ENCODE measurements at regions not wholly inside any gene's neighbourhood (a gene's known extent, or its start where the extent isn't known, plus 50 kb on each side); places are given as distances from the start of the nearest gene placed in this dataset.

DNA sequence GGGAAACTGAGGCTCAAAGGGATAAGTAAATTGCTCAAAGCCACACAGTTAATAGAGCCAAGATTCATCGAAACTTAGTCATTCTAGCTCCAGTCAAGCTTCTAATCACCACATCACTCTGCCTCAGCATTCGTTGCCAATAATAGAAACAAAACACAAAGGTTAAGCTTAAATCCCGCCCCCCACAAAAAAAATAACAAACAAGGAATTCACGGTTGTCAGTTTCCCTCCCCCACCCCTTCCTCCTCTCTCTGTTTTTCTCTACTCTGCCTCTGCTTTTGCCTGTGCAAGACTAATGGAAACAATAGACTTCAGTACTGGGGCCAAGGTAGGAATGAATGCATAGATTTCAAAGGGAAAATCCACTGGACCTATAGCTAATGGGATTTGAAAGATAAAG lies 70.7 kb upstream of the ZNF644 start:
- DNase-seq = no peak

- peak; percentile 22 for DNase-seq
Measured at GRCh38 chr1:91091812-91092211, 70.0 kb upstream of the ZNF644 start.

GRCh38 chr1:91080650-91081049 lies 58.8 kb upstream of the ZNF644 start:
- DNase-seq = no peak

GRCh38 chr1:91078859-91079258 lies 57.0 kb upstream of the ZNF644 start:
- no peak for DNase-seq

- no peak for DNase-seq
Measured at GRCh38 chr1:91076834-91077233, 55.0 kb upstream of the ZNF644 start.

DNA sequence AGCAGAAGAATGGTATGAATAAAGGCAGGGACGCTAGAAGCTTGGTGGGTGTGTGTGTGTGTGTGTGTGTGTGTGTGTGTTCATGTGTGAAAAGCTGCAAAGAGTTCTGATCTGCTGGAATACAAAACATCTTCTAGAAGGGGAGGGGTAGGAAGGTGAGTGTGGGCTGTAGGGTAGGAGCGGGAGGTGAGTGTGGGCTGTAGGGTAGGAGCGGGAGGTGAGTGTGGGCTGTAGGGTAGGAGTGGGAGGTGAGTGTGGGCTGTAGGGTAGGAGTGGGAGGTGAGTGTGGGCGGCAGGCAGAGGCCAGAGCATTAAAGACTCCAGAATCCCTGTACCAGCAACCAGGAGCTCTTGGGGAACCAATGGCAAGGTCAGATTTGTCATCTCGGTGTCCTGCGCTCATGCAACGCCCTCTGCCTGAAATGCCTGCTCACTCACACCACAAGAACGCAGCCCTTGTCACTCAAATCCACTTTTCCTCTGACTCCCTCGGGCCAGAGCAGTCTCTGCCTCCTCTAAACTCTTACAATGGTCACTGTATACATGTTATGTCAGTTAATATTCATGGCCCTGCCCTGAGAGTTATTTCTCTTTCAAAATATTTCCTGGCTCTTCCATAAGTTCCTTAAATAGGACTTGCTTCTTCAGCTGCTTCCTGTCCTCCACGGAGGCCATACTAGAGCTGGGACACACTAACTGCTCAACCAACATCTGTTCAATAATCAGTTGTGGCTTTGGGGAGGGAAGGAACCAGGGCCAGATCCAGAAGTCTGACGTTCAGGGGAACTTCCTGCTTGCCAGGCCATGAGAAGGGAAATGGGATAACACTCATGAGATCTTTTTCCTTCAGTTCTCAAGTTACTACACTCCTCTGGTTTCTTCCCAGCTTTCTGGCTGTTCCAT lies 53.6 kb upstream of the ZNF644 start:
- no peak for DNase-seq

DNA sequence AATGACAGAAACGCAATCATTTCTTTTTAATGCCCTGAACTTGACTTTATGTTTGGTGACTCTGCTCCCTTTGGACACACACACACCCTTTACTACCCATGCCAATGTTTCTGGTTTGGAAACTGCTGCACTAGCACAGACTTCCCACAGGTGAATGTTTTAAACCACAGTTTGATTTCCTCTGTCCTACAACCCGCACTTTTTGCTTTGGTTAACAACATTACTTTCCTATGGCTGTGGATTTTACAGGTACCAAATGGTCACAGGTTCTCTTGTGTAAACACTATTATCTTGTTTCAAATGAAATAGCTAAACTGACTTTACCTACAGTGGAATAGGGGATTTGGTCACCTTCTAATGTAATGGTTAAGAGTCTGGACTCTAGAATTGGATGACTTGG lies 51.5 kb upstream of the ZNF644 start:
- no peak for DNase-seq

- DNase-seq = no peak
Measured at GRCh38 chr1:91071838-91072237, 50.0 kb upstream of the ZNF644 start.

Measured in NCI-H1105 treated with DMSO at 0.1 percent for 48 hours (cell line).